Thymus (tissue), 11 donors: ENCODE measurements at regions not wholly inside any gene's neighbourhood (a gene's known extent, or its start where the extent isn't known, plus 50 kb on each side); places are given as distances from the start of the nearest gene placed in this dataset.

Experiments used
- DNase-seq, 9 donors: peaks; one replicate each; pipeline ENCODE4 v3.0.0-alpha.2; 2013; ENCODE audit warnings: low spot score in 9 of 9, low read depth in 6 of 9, missing footprints in 1 of 9
- H3K27ac ChIP-seq, 2 donors: one replicate each; pipeline ENCODE4 v1.5.1; 2013; ENCODE audit warnings: control low read depth in 1 of 2, low read depth in 1 of 2, low read length in 1 of 2, mild to moderate bottlenecking in 1 of 2, moderate library complexity in 1 of 2
- H3K27me3 ChIP-seq, 2 donors: one replicate each; pipeline ENCODE4 v1.5.1; 2013; ENCODE audit warnings: low read length in 1 of 2; ENCODE audit not compliant: control insufficient read depth in 2 of 2, insufficient read depth in 1 of 2
- H3K36me3 ChIP-seq, 2 donors: one replicate each; pipeline ENCODE4 v1.5.1; 2013; ENCODE audit warnings: low read length in 1 of 2, mild to moderate bottlenecking in 1 of 2, moderate library complexity in 1 of 2; ENCODE audit not compliant: control insufficient read depth in 2 of 2, insufficient read depth in 2 of 2
- H3K4me1 ChIP-seq, 2 donors: one replicate each; pipeline ENCODE4 v1.5.1; 2013; ENCODE audit warnings: low read length in 2 of 2; ENCODE audit not compliant: control insufficient read depth in 2 of 2, insufficient read depth in 2 of 2
- H3K4me3 ChIP-seq, 2 donors: one replicate each; pipeline ENCODE4 v1.5.1; 2013; ENCODE audit warnings: low read length in 2 of 2, control low read depth in 1 of 2, mild to moderate bottlenecking in 1 of 2
- H3K9me3 ChIP-seq, 2 donors: one replicate each; pipeline ENCODE4 v1.5.1; 2013; ENCODE audit warnings: low read length in 1 of 2, mild to moderate bottlenecking in 1 of 2; ENCODE audit not compliant: control insufficient read depth in 2 of 2, insufficient read depth in 1 of 2
- WGBS: extraction: QIAGEN DNeasy Blood & Tissue Kit; methylation state at CpG from one replicate; pipeline ENCODE4 v1.1.7; 2013; 5-methylcytosine and 5-hydroxymethylcytosine counted together
- donor health status: healthy.

- H3K9me3 ChIP-seq = no peaks in the 10 kb centered on the region
- H3K27me3 ChIP-seq = no peaks in the 10 kb centered on the region
- WGBS = 98% methylated on average over 5 of the region's 5 CpGs
- no peak overlapping the region for H3K4me3 ChIP-seq
- H3K27ac ChIP-seq = no peak overlapping the region
- no peaks in the 10 kb centered on the region for H3K36me3 ChIP-seq
- no peak for DNase-seq
- no peaks in the 10 kb centered on the region for H3K4me1 ChIP-seq
Observed at GRCh38 chr10:105973902-105974301, 1190.6 kb downstream of the SORCS1 start.

DNA sequence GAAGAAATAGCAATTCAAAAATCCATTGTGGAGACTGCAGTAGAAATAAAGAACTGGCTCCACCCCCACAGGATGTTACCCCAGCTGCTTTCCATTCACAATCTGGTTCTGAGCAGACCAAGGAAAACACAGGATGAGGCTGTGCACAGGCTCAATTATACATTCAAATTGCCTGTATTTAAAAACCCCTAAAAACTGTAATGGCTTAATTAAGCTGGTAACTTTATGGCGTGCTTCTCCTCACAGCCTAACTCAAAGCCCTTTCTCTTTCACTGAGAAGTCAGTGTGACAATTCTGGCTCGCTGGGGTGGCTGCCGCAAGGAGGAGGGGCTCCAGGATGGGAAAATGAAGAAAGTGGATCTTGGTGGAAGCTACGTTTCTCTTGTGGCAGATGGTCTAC, 1191.1 kb downstream of the SORCS1 start:
- 50% methylated on average over 4 of the region's 4 CpGs for WGBS
- H3K4me1 ChIP-seq = no peaks in the 10 kb centered on the region
- DNase-seq = no peak
- H3K27ac ChIP-seq = no peak overlapping the region
- H3K4me3 ChIP-seq = no peak overlapping the region
- H3K9me3 ChIP-seq = no peaks in the 10 kb centered on the region
- H3K36me3 ChIP-seq = no peaks in the 10 kb centered on the region
- H3K27me3 ChIP-seq = no peaks in the 10 kb centered on the region

DNA sequence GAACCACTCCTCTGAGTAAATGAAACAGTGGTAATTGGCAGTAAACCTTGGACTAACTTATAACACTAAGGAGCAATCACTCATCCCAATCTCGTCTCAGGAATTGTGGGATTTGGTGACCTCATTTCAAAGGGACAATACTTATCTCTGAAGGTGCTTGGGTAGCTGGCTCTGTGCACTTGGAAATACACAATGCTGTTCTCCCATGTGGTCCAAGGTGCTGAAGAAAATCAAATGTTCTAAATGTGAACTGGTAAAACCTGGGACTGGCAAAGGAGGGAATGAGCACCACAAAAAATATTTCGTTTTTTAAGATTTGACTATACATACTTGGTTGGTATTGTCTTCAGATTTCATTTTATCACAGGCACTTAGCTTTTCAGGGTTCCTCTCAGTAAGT, 1193.0 kb downstream of the SORCS1 start:
- 83% methylated on average over 2 of the region's 2 CpGs for WGBS
- DNase-seq = no peak
- H3K36me3 ChIP-seq = no peaks in the 10 kb centered on the region
- H3K9me3 ChIP-seq = no peaks in the 10 kb centered on the region
- H3K4me1 ChIP-seq = no peaks in the 10 kb centered on the region
- H3K4me3 ChIP-seq = no peak overlapping the region
- H3K27me3 ChIP-seq = no peaks in the 10 kb centered on the region
- H3K27ac ChIP-seq = no peak overlapping the region

DNA sequence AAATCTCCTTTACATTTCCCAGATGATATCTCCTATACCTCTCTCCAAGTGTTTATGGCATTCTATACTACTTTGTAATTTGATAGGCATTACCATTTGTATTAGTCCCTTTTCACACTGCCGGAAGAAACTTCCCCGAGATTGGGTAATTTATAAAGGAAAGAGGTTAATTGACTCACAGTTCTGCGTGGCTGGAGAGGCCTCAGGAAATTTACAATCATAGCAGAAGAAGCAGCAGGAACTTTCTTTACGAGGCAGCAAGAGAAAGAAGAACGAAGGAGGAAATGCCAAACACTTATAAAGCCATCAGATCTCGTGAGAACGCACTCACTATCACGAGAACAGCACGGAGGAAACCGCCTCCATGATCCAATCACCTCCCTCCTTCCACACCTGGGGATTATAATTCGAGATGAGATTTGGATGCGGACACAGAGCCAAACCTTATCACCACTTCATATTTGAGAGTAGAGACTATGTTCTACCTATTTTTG, 1194.6 kb downstream of the SORCS1 start:
- 45% methylated on average over 12 of the region's 12 CpGs for WGBS
- Histone ChIP-seq H3K9me3 (no peaks in the 10 kb centered on the region), H3K27me3 (no peaks in the 10 kb centered on the region), H3K4me3 (no peak overlapping the region), H3K27ac (no peak overlapping the region), H3K36me3 (no peaks in the 10 kb centered on the region), H3K4me1 (no peaks in the 10 kb centered on the region)
- DNase-seq = no peak

DNA sequence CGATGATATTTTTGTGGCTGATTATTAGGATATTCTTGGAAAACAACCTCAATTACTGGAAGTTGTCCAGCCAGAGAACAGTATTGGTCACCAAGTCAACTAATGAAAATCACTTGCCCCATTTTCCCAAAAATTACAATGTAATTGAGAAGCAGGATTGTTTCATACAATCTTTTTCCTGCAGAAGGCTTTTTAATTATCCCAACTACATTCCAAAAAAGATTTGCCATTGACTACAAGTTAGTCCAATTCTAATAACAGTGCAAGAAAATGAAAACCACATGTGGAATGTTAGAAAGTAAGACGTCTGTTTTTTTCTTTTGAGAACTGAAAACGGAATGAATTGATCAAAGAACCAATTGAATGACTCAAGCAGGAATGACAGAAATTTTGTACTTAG, 1195.8 kb downstream of the SORCS1 start:
- Histone ChIP-seq H3K27me3 (no peaks in the 10 kb centered on the region), H3K4me1 (no peaks in the 10 kb centered on the region), H3K4me3 (no peak overlapping the region), H3K27ac (no peak overlapping the region), H3K36me3 (no peaks in the 10 kb centered on the region), H3K9me3 (no peaks in the 10 kb centered on the region)
- 97% methylated on average over 3 of the region's 3 CpGs for WGBS
- no peak for DNase-seq

DNA sequence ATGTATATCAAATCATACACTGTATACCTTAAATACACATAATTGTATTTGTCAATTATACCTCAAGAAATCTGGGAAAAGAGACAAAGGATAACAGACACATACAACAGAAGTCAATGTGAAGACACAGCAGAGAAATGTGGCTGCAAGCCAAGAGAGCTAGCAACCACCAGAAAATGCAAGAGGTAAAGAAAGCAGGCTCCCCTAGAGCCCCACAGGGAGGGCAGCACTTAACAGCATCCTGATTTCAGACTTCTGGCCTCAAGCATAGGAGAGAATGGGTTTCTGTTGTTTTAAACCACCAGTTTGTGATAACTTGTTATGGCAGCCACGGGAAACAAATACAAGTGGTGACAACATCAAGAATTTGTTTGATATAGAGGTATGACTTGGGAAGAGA, 1197.2 kb downstream of the SORCS1 start:
- H3K27ac ChIP-seq = no peak overlapping the region
- no peaks in the 10 kb centered on the region for H3K4me1 ChIP-seq
- H3K9me3 ChIP-seq = no peaks in the 10 kb centered on the region
- no peak overlapping the region for H3K4me3 ChIP-seq
- 84% methylated on average over 1 of the region's 1 CpG for whole genome bisulfite sequencing
- no peaks in the 10 kb centered on the region for H3K36me3 ChIP-seq
- H3K27me3 ChIP-seq = no peaks in the 10 kb centered on the region
- DNase-seq = no peak

- WGBS = 95% methylated on average over 1 of the region's 1 CpG
- no peak for DNase-seq
- H3K4me3 ChIP-seq = no peak overlapping the region
- H3K36me3 ChIP-seq = no peaks in the 10 kb centered on the region
- no peaks in the 10 kb centered on the region for H3K4me1 ChIP-seq
- no peaks in the 10 kb centered on the region for H3K9me3 ChIP-seq
- H3K27me3 ChIP-seq = no peaks in the 10 kb centered on the region
- H3K27ac ChIP-seq = no peak overlapping the region
Observed at GRCh38 chr10:105965141-105965540, 1199.4 kb downstream of the SORCS1 start.

DNA sequence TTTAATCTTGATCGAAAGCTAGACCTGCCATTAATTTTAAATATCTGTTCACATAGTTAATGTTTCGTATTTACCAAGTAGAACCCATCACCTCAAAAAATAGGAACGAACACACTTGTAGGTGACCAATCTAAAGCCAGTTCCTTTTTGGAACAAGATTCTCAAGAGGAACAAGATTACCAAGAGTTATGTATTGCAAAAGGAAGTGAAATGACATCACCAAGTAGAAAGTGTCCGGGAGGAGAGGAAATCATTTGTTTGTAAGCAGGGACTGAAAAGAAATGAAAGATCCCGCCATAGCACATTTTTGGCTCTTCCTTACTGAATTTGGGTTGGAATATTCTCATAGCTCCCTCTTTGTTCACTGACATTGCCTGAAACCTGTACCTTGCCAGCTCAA, 1200.5 kb downstream of the SORCS1 start:
- Histone ChIP-seq H3K27ac (no peak overlapping the region), H3K4me1 (no peaks in the 10 kb centered on the region), H3K27me3 (no peaks in the 10 kb centered on the region), H3K4me3 (no peak overlapping the region), H3K36me3 (no peaks in the 10 kb centered on the region), H3K9me3 (no peaks in the 10 kb centered on the region)
- 51% methylated on average over 5 of the region's 5 CpGs for WGBS
- DNase-seq = no peak

DNA sequence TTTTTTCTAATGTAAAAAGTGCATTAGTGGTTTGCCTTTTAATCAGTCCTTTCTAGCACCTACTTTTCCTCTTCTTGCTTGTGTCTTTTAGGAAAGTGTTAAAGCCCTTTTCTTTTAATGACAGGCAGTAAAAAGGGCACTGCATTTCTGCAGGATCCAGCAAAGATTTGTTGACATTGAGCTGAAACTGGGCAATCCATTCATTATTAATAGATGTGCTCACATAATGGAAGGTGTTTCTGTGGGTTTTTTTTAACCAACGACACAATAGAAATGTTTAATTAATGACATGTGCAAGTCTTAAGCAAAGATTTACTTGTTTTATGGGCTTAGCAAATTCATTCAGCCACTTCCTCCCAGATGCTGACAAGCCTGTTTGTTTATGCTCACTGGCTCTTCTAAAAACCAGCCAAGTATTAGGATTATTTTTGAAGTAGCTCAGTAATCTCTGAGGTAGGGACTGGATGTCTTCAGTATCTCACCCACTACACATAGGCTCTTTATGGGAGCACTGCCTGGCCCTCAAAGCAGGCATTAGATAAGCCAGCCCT, 1201.1 kb downstream of the SORCS1 start:
- 41% methylated on average over 1 of the region's 1 CpG for whole genome bisulfite sequencing
- DNase-seq = no peak

DNA sequence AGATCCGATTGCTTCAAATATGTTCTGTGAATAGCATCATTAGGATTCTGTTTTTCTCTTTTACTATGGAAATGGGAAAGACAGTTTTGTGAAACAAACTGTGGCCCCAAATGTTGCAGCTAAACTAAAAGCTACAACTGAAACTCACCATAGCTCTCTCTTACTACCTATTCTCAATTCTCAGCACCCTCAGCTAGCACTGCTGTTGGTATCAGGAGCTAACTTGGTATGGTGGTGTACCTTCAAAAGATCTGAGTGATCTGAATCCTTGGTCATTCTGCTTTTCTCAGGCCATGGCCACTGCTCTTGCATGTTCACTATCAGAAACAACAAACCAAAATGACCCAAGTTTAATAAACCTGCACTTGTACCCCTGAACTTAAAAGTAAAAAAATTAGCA, 1208.0 kb downstream of the SORCS1 start:
- Histone ChIP-seq H3K9me3 (no peaks in the 10 kb centered on the region), H3K4me1 (no peaks in the 10 kb centered on the region), H3K27ac (no peak overlapping the region), H3K36me3 (no peaks in the 10 kb centered on the region), H3K27me3 (no peaks in the 10 kb centered on the region), H3K4me3 (no peak overlapping the region)
- 94% methylated on average over 1 of the region's 1 CpG for WGBS
- no peak for DNase-seq

More for the DNA sequence above, 1201.1 kb downstream of the SORCS1 start:
- Histone ChIP-seq H3K27me3 (no peaks in the 10 kb centered on the region), H3K4me1 (no peaks in the 10 kb centered on the region), H3K9me3 (no peaks in the 10 kb centered on the region), H3K36me3 (no peaks in the 10 kb centered on the region), H3K27ac (no peak overlapping the region), H3K4me3 (no peak overlapping the region)
